ENCODE measurements at regions not wholly inside any gene's neighbourhood (a gene's known extent, or its start where the extent isn't known, plus 50 kb on each side); places are given as distances from the start of the nearest gene placed in this dataset.
"Not testable (repeated sequence)": the region's sequence is repeated elsewhere in the genome, so short reads cannot be mapped to it uniquely, and the experiment has no call there.

- Histone ChIP-seq H3K9ac (ENCODE audit: control insufficient read depth, extremely low read depth, insufficient read depth, low read length) (no peak overlapping the region), H3K4me2 (ENCODE audit: control insufficient read depth, extremely low read depth, insufficient read depth, low read depth, low read length) (no peak overlapping the region), H3K27ac (ENCODE audit: control insufficient read depth, insufficient read depth, low read length) (no peak overlapping the region), H4K20me1 (ENCODE audit: control insufficient read depth, extremely low read depth, insufficient read depth, low read length) (no peaks in the 10 kb centered on the region), H3K4me1 (ENCODE audit: control insufficient read depth, extremely low read depth, insufficient read depth, low read length) (no peaks in the 10 kb centered on the region), H3K27me3 (ENCODE audit: control insufficient read depth, extremely low read depth, insufficient read depth, low read length) (no peaks in the 10 kb centered on the region), H3K79me2 (ENCODE audit: control insufficient read depth, insufficient read depth, low read length) (no peaks in the 10 kb centered on the region), H3K9me1 (ENCODE audit: control insufficient read depth, extremely low read depth, insufficient read depth, low read length) (no peaks in the 10 kb centered on the region), H3K36me3 (ENCODE audit: control insufficient read depth in 2 of 2, extremely low read depth in 1 of 2, insufficient read depth in 2 of 2, low read length in 2 of 2) (no peaks in the 10 kb centered on the region), H3K4me3 (ENCODE audit: control insufficient read depth in 2 of 3, extremely low read depth in 1 of 3, insufficient read depth in 2 of 3, low read depth in 1 of 3, low read length in 3 of 3) (no peak overlapping the region), H2AFZ (ENCODE audit: control insufficient read depth, low read length) (no peak overlapping the region), H3K9me3 (ENCODE audit: control insufficient read depth, low read depth, low read length) (no peaks in the 10 kb centered on the region)
- dilution Hi-C loops (cut with MboI; ENCODE audit: extremely low pct_ligation_motif_present, low sequenced_read_pairs): no loop called here
- TF ChIP-seq EZH2 (IDR thresholded peaks at IDR 0.05; ENCODE audit: low read length): no peak
- no peak for TF ChIP-seq CTCF (optimal IDR thresholded peaks at IDR 0.05 in 1 of 3, IDR thresholded peaks at IDR 0.05 in 1 of 3, conservative IDR thresholded peaks at IDR 0.05 in 1 of 3; ENCODE audit: extremely low read depth in 1 of 3, insufficient read depth in 2 of 3, low read length in 3 of 3)
- no peak for DNase-seq (ENCODE audit: low read depth, low spot score)
- no peak for FAIRE-seq
Measured at GRCh38 chr5:117315170-117315569, 740.5 kb upstream of the SEMA6A start.

- H3K36me3 ChIP-seq (ENCODE audit: control insufficient read depth in 2 of 2, extremely low read depth in 1 of 2, insufficient read depth in 2 of 2, low read length in 2 of 2); FAIRE-seq; dilution Hi-C loops (cut with MboI; ENCODE audit: extremely low pct_ligation_motif_present, low sequenced_read_pairs): not testable (repeated sequence)
Measured at GRCh38 chr5:117304512-117305107, 730.0 kb upstream of the SEMA6A start.

GRCh38 chr5:117302949-117303348 lies 728.3 kb upstream of the SEMA6A start:
- FAIRE-seq: no peak
- no peaks in the 10 kb centered on the region for H3K9me1 ChIP-seq (ENCODE audit: control insufficient read depth, extremely low read depth, insufficient read depth, low read length)
- H3K27ac ChIP-seq (ENCODE audit: control insufficient read depth, insufficient read depth, low read length): no peak overlapping the region
- H3K4me1 ChIP-seq (ENCODE audit: control insufficient read depth, extremely low read depth, insufficient read depth, low read length): no peaks in the 10 kb centered on the region
- H3K79me2 ChIP-seq (ENCODE audit: control insufficient read depth, insufficient read depth, low read length): no peaks in the 10 kb centered on the region
- no peak overlapping the region for H3K4me2 ChIP-seq (ENCODE audit: control insufficient read depth, extremely low read depth, insufficient read depth, low read depth, low read length)
- H4K20me1 ChIP-seq (ENCODE audit: control insufficient read depth, extremely low read depth, insufficient read depth, low read length): no peaks in the 10 kb centered on the region
- H3K9me3 ChIP-seq (ENCODE audit: control insufficient read depth, low read depth, low read length): no peaks in the 10 kb centered on the region
- TF ChIP-seq EZH2 (IDR thresholded peaks at IDR 0.05; ENCODE audit: low read length) (no peak), CTCF (optimal IDR thresholded peaks at IDR 0.05 in 1 of 3, IDR thresholded peaks at IDR 0.05 in 1 of 3, conservative IDR thresholded peaks at IDR 0.05 in 1 of 3; ENCODE audit: extremely low read depth in 1 of 3, insufficient read depth in 2 of 3, low read length in 3 of 3) (no peak)
- DNase-seq (ENCODE audit: low read depth, low spot score): no peak
- dilution Hi-C loops (cut with MboI; ENCODE audit: extremely low pct_ligation_motif_present, low sequenced_read_pairs): no loop called here
- no peak overlapping the region for H3K4me3 ChIP-seq (ENCODE audit: control insufficient read depth in 2 of 3, extremely low read depth in 1 of 3, insufficient read depth in 2 of 3, low read depth in 1 of 3, low read length in 3 of 3)
- no peaks in the 10 kb centered on the region for H3K36me3 ChIP-seq (ENCODE audit: control insufficient read depth in 2 of 2, extremely low read depth in 1 of 2, insufficient read depth in 2 of 2, low read length in 2 of 2)
- H3K9ac ChIP-seq (ENCODE audit: control insufficient read depth, extremely low read depth, insufficient read depth, low read length): no peak overlapping the region
- no peaks in the 10 kb centered on the region for H3K27me3 ChIP-seq (ENCODE audit: control insufficient read depth, extremely low read depth, insufficient read depth, low read length)
- no peak overlapping the region for H2AFZ ChIP-seq (ENCODE audit: control insufficient read depth, low read length)

More at GRCh38 chr5:117304512-117305107, 730.0 kb upstream of the SEMA6A start:
- H3K79me2 ChIP-seq (ENCODE audit: control insufficient read depth, insufficient read depth, low read length); H3K9ac ChIP-seq (ENCODE audit: control insufficient read depth, extremely low read depth, insufficient read depth, low read length); DNase-seq (ENCODE audit: low read depth, low spot score); H3K27me3 ChIP-seq (ENCODE audit: control insufficient read depth, extremely low read depth, insufficient read depth, low read length); H3K4me1 ChIP-seq (ENCODE audit: control insufficient read depth, extremely low read depth, insufficient read depth, low read length); H2AFZ ChIP-seq (ENCODE audit: control insufficient read depth, low read length); H3K9me1 ChIP-seq (ENCODE audit: control insufficient read depth, extremely low read depth, insufficient read depth, low read length); H3K4me2 ChIP-seq (ENCODE audit: control insufficient read depth, extremely low read depth, insufficient read depth, low read depth, low read length); H4K20me1 ChIP-seq (ENCODE audit: control insufficient read depth, extremely low read depth, insufficient read depth, low read length); H3K9me3 ChIP-seq (ENCODE audit: control insufficient read depth, low read depth, low read length); H3K4me3 ChIP-seq (ENCODE audit: control insufficient read depth in 2 of 3, extremely low read depth in 1 of 3, insufficient read depth in 2 of 3, low read depth in 1 of 3, low read length in 3 of 3); H3K27ac ChIP-seq (ENCODE audit: control insufficient read depth, insufficient read depth, low read length): not testable (repeated sequence)

Data from keratinocyte (primary cell).